ENCODE measurements at regions not wholly inside any gene's neighbourhood (a gene's known extent, or its start where the extent isn't known, plus 50 kb on each side); places are given as distances from the start of the nearest gene placed in this dataset.

GRCh38 chr11:21963013-21963412, 229.9 kb upstream of the ANO5 start:
- TF ChIP-seq CTCF (IDR thresholded peaks at IDR 0.05) (no peak), POLR2A (IDR thresholded peaks at IDR 0.05) (no peak), POLR2AphosphoS5 (IDR thresholded peaks at IDR 0.05) (no peak), EP300 (IDR thresholded peaks at IDR 0.05) (no peak)

Data from stomach (tissue), 4 donors.